DMS153 treated with DMSO at 0.1 percent for 48 hours (cell line): ENCODE measurements at regions not wholly inside any gene's neighbourhood (a gene's known extent, or its start where the extent isn't known, plus 50 kb on each side); places are given as distances from the start of the nearest gene placed in this dataset.
"Not testable (repeated sequence)": the region's sequence is repeated elsewhere in the genome, so short reads cannot be mapped to it uniquely, and the experiment has no call there.

ENCODE experiments used
- DNase-seq: peaks from one replicate; lab custom pipeline; 2025; ENCODE audit not compliant: unreplicated experiment; lab: John Stamatoyannopoulos, UW

GRCh38 chr1:60746278-60746791 lies 336.0 kb upstream of the NFIA start:
- no peak for DNase-seq

- DNase-seq: no peak
These were observed 336.9 kb upstream of the NFIA start for GRCh38 chr1:60745484-60745883.

GRCh38 chr1:60742339-60742738 lies 340.0 kb upstream of the NFIA start:
- no peak for DNase-seq

- DNase-seq: no peak
These were observed 342.2 kb upstream of the NFIA start for GRCh38 chr1:60740154-60740553.

- DNase-seq: no peak
These were observed 342.6 kb upstream of the NFIA start for GRCh38 chr1:60739729-60740128.

- DNase-seq: no peak
These were observed 349.4 kb upstream of the NFIA start for GRCh38 chr1:60732977-60733401.

- no peak for DNase-seq
These were observed 351.0 kb upstream of the NFIA start for GRCh38 chr1:60731321-60731720.

- DNase-seq: no peak
These were observed 354.8 kb upstream of the NFIA start for GRCh38 chr1:60727552-60727951.

GRCh38 chr1:60716472-60716871 lies 365.9 kb upstream of the NFIA start:
- DNase-seq: no peak

GRCh38 chr1:60715970-60716369 lies 366.4 kb upstream of the NFIA start:
- DNase-seq: no peak

GRCh38 chr1:60709426-60709825 lies 372.9 kb upstream of the NFIA start:
- no peak for DNase-seq

GRCh38 chr1:60705026-60705425 lies 377.3 kb upstream of the NFIA start:
- DNase-seq: no peak

GRCh38 chr1:60703155-60703554 lies 379.2 kb upstream of the NFIA start:
- no peak for DNase-seq

- no peak for DNase-seq
These were observed 383.0 kb upstream of the NFIA start for GRCh38 chr1:60699325-60699724.

- no peak for DNase-seq
These were observed 385.0 kb upstream of the NFIA start for GRCh38 chr1:60697204-60697994.

- no peak for DNase-seq
These were observed 385.8 kb upstream of the NFIA start for GRCh38 chr1:60696512-60696911.

GRCh38 chr1:60695716-60696171 lies 386.6 kb upstream of the NFIA start:
- no peak for DNase-seq

- DNase-seq: no peak
These were observed 387.4 kb upstream of the NFIA start for GRCh38 chr1:60694980-60695379.

GRCh38 chr1:60692031-60692430 lies 390.3 kb upstream of the NFIA start:
- DNase-seq: no peak

- DNase-seq: not testable (repeated sequence)
These were observed 394.1 kb upstream of the NFIA start for GRCh38 chr1:60688221-60688620.

GRCh38 chr1:60681095-60681860 lies 401.1 kb upstream of the NFIA start:
- DNase-seq: no peak
